Esophagus muscularis mucosa (tissue), 4 donors: ENCODE measurements at regions not wholly inside any gene's neighbourhood (a gene's known extent, or its start where the extent isn't known, plus 50 kb on each side); places are given as distances from the start of the nearest gene placed in this dataset.

Experiments
- DNase-seq: peaks from one replicate; pipeline ENCODE4 v3.0.0-alpha.2; 2017; ENCODE audit errors: extremely low spot score
- H3K27ac ChIP-seq, 4 donors: fragments of 200-600 bp; sonication (generic); replicated peaks in 1 of 4; 1 replicate in 3 of 4; 2 replicates in 1 of 4; pipeline ENCODE4 v1.5.1; 2016 to 2019; ENCODE audit warnings: mild to moderate bottlenecking in 1 of 4
- H3K27me3 ChIP-seq, 4 donors: fragments of 200-600 bp; sonication (generic); one replicate each; pipeline versions ENCODE4 v1.5.1 to v1.6.0; 2016 to 2019
- H3K36me3 ChIP-seq, 4 donors: fragments of 200-600 bp; sonication (generic); one replicate each; pipeline ENCODE4 v1.5.1; 2016 to 2019
- H3K4me1 ChIP-seq, 4 donors: fragments of 200-600 bp; sonication (generic); one replicate each; pipeline ENCODE4 v1.5.1; 2016 to 2019
- H3K4me3 ChIP-seq, 4 donors: fragments of 200-600 bp; sonication (generic); 1 replicate in 2 of 4; 2 replicates in 2 of 4; pipeline ENCODE4 v1.5.1; 2016 to 2019; ENCODE audit warnings: mild to moderate bottlenecking in 4 of 4, moderate library complexity in 1 of 4
- H3K9me3 ChIP-seq, 4 donors: fragments of 200-600 bp; sonication (generic); 1 replicate in 3 of 4; 2 replicates in 1 of 4; pipeline ENCODE4 v1.5.1; 2016 to 2019
- CTCF ChIP-seq, 3 experiments: fragments of 200-600 bp in 2 of 3; fragments of 450-650 bp in 1 of 3; sonication (generic) in 2 of 3; IDR thresholded peaks; one replicate each; pipeline ENCODE4 v1.5.1; 2017 to 2019; ENCODE audit warnings: antibody characterized with exemption in 3 of 3, mild to moderate bottlenecking in 2 of 3, moderate library complexity in 1 of 3
- EP300 ChIP-seq: sonication (generic); formaldehyde crosslinking; IDR thresholded peaks from one replicate; pipeline ENCODE4 v1.6.1; 2017; ENCODE audit warnings: antibody characterized with exemption
- POLR2A ChIP-seq: fragments of 450-650 bp; IDR thresholded peaks from one replicate; pipeline ENCODE4 v1.6.1; 2017; ENCODE audit warnings: antibody characterized with exemption, moderate library complexity, mild to moderate bottlenecking, low read depth
- POLR2AphosphoS5 ChIP-seq, 2 donors: sonication (generic); formaldehyde crosslinking; IDR thresholded peaks; one replicate each; pipeline ENCODE4 v1.6.1; 2017; ENCODE audit warnings: antibody characterized with exemption in 2 of 2
- WGBS: methylation state at CpG from one replicate; pipeline ENCODE4 v1.1.5; 2018; 5-methylcytosine and 5-hydroxymethylcytosine counted together
- intact Hi-C: fragments of 100-400 bp; cut with DNase I; formaldehyde crosslinking; loops from one replicate; pipeline ENCODE4 v1.15.1; 2023

GRCh38 chr5:19042106-19042505 lies 945.9 kb downstream of the CDH18 start:
- Histone ChIP-seq H3K27ac (no peak overlapping the region), H3K27me3 (no peaks in the 10 kb centered on the region), H3K4me1 (no peaks in the 10 kb centered on the region), H3K9me3 (no peaks in the 10 kb centered on the region), H3K4me3 (no peak overlapping the region), H3K36me3 (no peaks in the 10 kb centered on the region)
- no peak for DNase-seq
- intact Hi-C loops, result no loop called here
- no peak for TF ChIP-seq POLR2AphosphoS5 (IDR thresholded peaks at IDR 0.05)
- TF ChIP-seq POLR2A, result no peak
- TF ChIP-seq EP300, result no peak
- TF ChIP-seq CTCF (IDR thresholded peaks at IDR 0.05), result no peak
- 81% methylated on average over 2 of the region's 2 CpGs for WGBS

- H3K4me3 ChIP-seq, result no peak overlapping the region
- H3K36me3 ChIP-seq, result no peaks in the 10 kb centered on the region
- no peaks in the 10 kb centered on the region for H3K9me3 ChIP-seq
- no peak overlapping the region for H3K27ac ChIP-seq
- H3K27me3 ChIP-seq, result no peaks in the 10 kb centered on the region
- 54% methylated on average over 3 of the region's 3 CpGs for WGBS
- no peaks in the 10 kb centered on the region for H3K4me1 ChIP-seq
- intact Hi-C loops, result no loop called here
- TF ChIP-seq CTCF (IDR thresholded peaks at IDR 0.05), result no peak
- TF ChIP-seq POLR2AphosphoS5 (IDR thresholded peaks at IDR 0.05), result no peak
- TF ChIP-seq POLR2A, result no peak
- no peak for TF ChIP-seq EP300
- DNase-seq, result no peak
Measured at GRCh38 chr5:19044311-19044710, 943.7 kb downstream of the CDH18 start.

GRCh38 chr5:19044931-19045695 lies 942.9 kb downstream of the CDH18 start:
- no peak for DNase-seq
- Histone ChIP-seq H3K27ac (no peak overlapping the region), H3K36me3 (no peaks in the 10 kb centered on the region), H3K4me1 (no peaks in the 10 kb centered on the region), H3K4me3 (no peak overlapping the region), H3K9me3 (no peaks in the 10 kb centered on the region), H3K27me3 (no peaks in the 10 kb centered on the region)
- 58% methylated on average over 4 of the region's 7 CpGs for WGBS
- intact Hi-C loops, result no loop called here
- no peak for TF ChIP-seq EP300
- TF ChIP-seq POLR2A, result no peak
- TF ChIP-seq CTCF (IDR thresholded peaks at IDR 0.05), result no peak
- TF ChIP-seq POLR2AphosphoS5 (IDR thresholded peaks at IDR 0.05), result no peak

- intact Hi-C loops, result no loop called here
- no peaks in the 10 kb centered on the region for H3K4me1 ChIP-seq
- H3K9me3 ChIP-seq, result no peaks in the 10 kb centered on the region
- no peak overlapping the region for H3K4me3 ChIP-seq
- no peak for DNase-seq
- TF ChIP-seq EP300 (no peak), POLR2AphosphoS5 (IDR thresholded peaks at IDR 0.05) (no peak), CTCF (IDR thresholded peaks at IDR 0.05) (no peak), POLR2A (no peak)
- H3K27me3 ChIP-seq, result no peaks in the 10 kb centered on the region
- no peak overlapping the region for H3K27ac ChIP-seq
- no peaks in the 10 kb centered on the region for H3K36me3 ChIP-seq
- 90% methylated on average over 9 of the region's 9 CpGs for WGBS
Measured at GRCh38 chr5:19047277-19047676, 940.7 kb downstream of the CDH18 start.

- no peaks in the 10 kb centered on the region for H3K36me3 ChIP-seq
- H3K27me3 ChIP-seq, result no peaks in the 10 kb centered on the region
- peaks cover 0 to 2% (median 0%) of the 10 kb centered on the region in 4 donors for H3K9me3 ChIP-seq
- no peak overlapping the region for H3K27ac ChIP-seq
- no peak for DNase-seq
- WGBS, result 61% methylated on average over 3 of the region's 3 CpGs
- intact Hi-C loops, result no loop called here
- no peaks in the 10 kb centered on the region for H3K4me1 ChIP-seq
- no peak overlapping the region for H3K4me3 ChIP-seq
- TF ChIP-seq POLR2AphosphoS5 (IDR thresholded peaks at IDR 0.05), result no peak
- no peak for TF ChIP-seq POLR2A
- TF ChIP-seq EP300, result no peak
- TF ChIP-seq CTCF (IDR thresholded peaks at IDR 0.05), result no peak
Measured at GRCh38 chr5:19048726-19049125, 939.3 kb downstream of the CDH18 start.
